Spleen (tissue), 11 donors: ENCODE measurements at regions not wholly inside any gene's neighbourhood (a gene's known extent, or its start where the extent isn't known, plus 50 kb on each side); places are given as distances from the start of the nearest gene placed in this dataset.

Experiments
- DNase-seq: peaks from one replicate; pipeline ENCODE4 v3.0.0-alpha.2; 2020
- H3K27ac ChIP-seq, 8 donors: fragments of 200-600 bp; sonication (generic) in 7 of 8; 1 replicate in 4 of 8; 2 replicates in 4 of 8; pipeline versions ENCODE4 v1.5.0 to v1.8.0; 2016 to 2021; ENCODE audit warnings: inconsistent platforms in 4 of 8, mild to moderate bottlenecking in 4 of 8, moderate library complexity in 1 of 8
- H3K27me3 ChIP-seq, 7 donors: fragments of 200-600 bp; sonication (generic) in 6 of 7; replicated peaks in 1 of 7; 1 replicate in 4 of 7; 2 replicates in 3 of 7; pipeline versions ENCODE4 v1.5.0 to v1.8.0; 2016 to 2021; ENCODE audit warnings: inconsistent platforms in 3 of 7, mild to moderate bottlenecking in 1 of 7
- H3K36me3 ChIP-seq, 6 donors: fragments of 200-600 bp; sonication (generic) in 5 of 6; 1 replicate in 4 of 6; 2 replicates in 2 of 6; pipeline versions ENCODE4 v1.5.0 to v1.8.0; 2016 to 2021; ENCODE audit warnings: inconsistent platforms in 2 of 6
- H3K4me1 ChIP-seq, 6 donors: fragments of 200-600 bp; sonication (generic) in 5 of 6; 1 replicate in 3 of 6; 2 replicates in 3 of 6; pipeline versions ENCODE4 v1.5.0 to v1.8.0; 2016 to 2021; ENCODE audit warnings: inconsistent platforms in 3 of 6
- H3K4me3 ChIP-seq, 8 donors: fragments of 200-600 bp; sonication (generic) in 7 of 8; 1 replicate in 4 of 8; 2 replicates in 4 of 8; pipeline versions ENCODE4 v1.5.0 to v1.8.0; 2016 to 2021; ENCODE audit warnings: inconsistent platforms in 4 of 8, mild to moderate bottlenecking in 4 of 8, moderate library complexity in 2 of 8
- H3K9me3 ChIP-seq, 8 donors: fragments of 200-600 bp; sonication (generic) in 7 of 8; 1 replicate in 4 of 8; 2 replicates in 4 of 8; pipeline versions ENCODE4 v1.5.0 to v1.8.0; 2016 to 2021; ENCODE audit warnings: inconsistent platforms in 4 of 8
- CTCF ChIP-seq, 11 experiments: fragments of 200-600 bp in 7 of 11; fragments of 450-650 bp in 4 of 11; sonication (generic) in 4 of 11; IDR thresholded peaks in 8 of 11; conservative IDR thresholded peaks in 3 of 11; 1 replicate in 7 of 11; 2 replicates in 4 of 11; pipeline versions ENCODE4 v1.4.0 to v1.8.0; 2016 to 2021; ENCODE audit warnings: antibody characterized with exemption in 11 of 11, inconsistent platforms in 4 of 11, mild to moderate bottlenecking in 1 of 11
- POLR2A ChIP-seq, 3 donors: fragments of 450-650 bp; IDR thresholded peaks; one replicate each; pipeline ENCODE4 v1.5.1; 2017; ENCODE audit warnings: antibody characterized with exemption in 3 of 3, mild to moderate bottlenecking in 1 of 3
- POLR2AphosphoS5 ChIP-seq, 3 donors: sonication (generic); formaldehyde crosslinking; IDR thresholded peaks; one replicate each; pipeline ENCODE4 v1.5.1; 2017; ENCODE audit warnings: antibody characterized with exemption in 3 of 3
- WGBS, 5 donors: extraction: QIAGEN DNeasy Blood & Tissue Kit in 3 of 5; methylation state at CpG; one replicate each; pipeline versions ENCODE4 v1.1.5 to v1.1.7; 2013 to 2018; 5-methylcytosine and 5-hydroxymethylcytosine counted together
- intact Hi-C: fragments of 100-400 bp; cut with DNase I; formaldehyde crosslinking; loops from one replicate; pipeline ENCODE4 v1.15.0; 2023; ENCODE audit warnings: low total_unique reads
- donor health status: healthy with polysubstance abuse.
- donor health status: DM: no; HTN: no; CAD: no; lungs with moderate emphysema.
- donor health status: DM: no; HTN: no; CAD: no.
- donor health status: Bipolar disorder and iron deficiency.
- donor health status: healthy.
- donor health status: DM: no; HTN: no; CAD: no.
- donor health status: DM: yes; HTN: yes; CAD: no.

GRCh38 chr16:13806671-13807070, 113.3 kb upstream of the ERCC4 start:
- intact Hi-C loops = no loop called here
- Histone ChIP-seq H3K36me3 (no peaks in the 10 kb centered on the region), H3K27me3 (peaks cover 0 to 10% (median 0%) of the 10 kb centered on the region in 7 donors), H3K4me1 (no peaks in the 10 kb centered on the region), H3K27ac (no peak overlapping the region), H3K4me3 (no peak overlapping the region), H3K9me3 (no peaks in the 10 kb centered on the region)
- DNase-seq = no peak
- TF ChIP-seq POLR2AphosphoS5 (IDR thresholded peaks at IDR 0.05) (no peak), CTCF (IDR thresholded peaks at IDR 0.05 in 8 of 11, conservative IDR thresholded peaks at IDR 0.05 in 3 of 11) (no peak), POLR2A (IDR thresholded peaks at IDR 0.05) (no peak)
- 67 to 82% (median 73%) methylated on average over 5 of the region's 5 CpGs for WGBS, 5 donors

DNA sequence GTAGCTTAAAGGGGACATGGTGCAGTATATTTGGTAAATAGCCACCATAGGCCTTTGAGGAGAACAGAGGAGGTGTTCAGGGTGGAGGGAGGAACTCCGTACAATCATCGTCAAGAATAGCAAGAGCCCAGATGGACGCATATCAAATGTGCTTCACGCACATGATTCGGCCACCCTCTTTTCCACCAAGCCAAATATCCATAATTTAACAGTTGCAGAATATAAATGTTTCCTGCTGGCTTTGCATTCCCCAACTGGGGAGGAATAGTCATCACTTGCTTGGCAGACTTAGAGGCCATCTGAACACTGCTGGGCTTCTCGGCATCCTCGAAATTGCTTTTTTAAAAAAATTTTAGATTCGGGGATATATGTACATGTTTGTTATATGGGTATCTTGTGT, 111.9 kb upstream of the ERCC4 start:
- intact Hi-C loops = no loop called here
- Histone ChIP-seq H3K36me3 (no peaks in the 10 kb centered on the region), H3K27ac (no peak overlapping the region), H3K4me3 (no peak overlapping the region), H3K9me3 (peaks cover 0 to under 1% (median 0%) of the 10 kb centered on the region in 8 donors), H3K4me1 (no peaks in the 10 kb centered on the region), H3K27me3 (peaks cover 0 to 10% (median 0%) of the 10 kb centered on the region in 7 donors)
- TF ChIP-seq POLR2AphosphoS5 (IDR thresholded peaks at IDR 0.05) = no peak
- no peak for TF ChIP-seq CTCF (IDR thresholded peaks at IDR 0.05 in 8 of 11, conservative IDR thresholded peaks at IDR 0.05 in 3 of 11)
- no peak for TF ChIP-seq POLR2A (IDR thresholded peaks at IDR 0.05)
- WGBS, 5 donors = 88 to 95% (median 94%) methylated on average over 8 of the region's 8 CpGs
- DNase-seq = no peak

DNA sequence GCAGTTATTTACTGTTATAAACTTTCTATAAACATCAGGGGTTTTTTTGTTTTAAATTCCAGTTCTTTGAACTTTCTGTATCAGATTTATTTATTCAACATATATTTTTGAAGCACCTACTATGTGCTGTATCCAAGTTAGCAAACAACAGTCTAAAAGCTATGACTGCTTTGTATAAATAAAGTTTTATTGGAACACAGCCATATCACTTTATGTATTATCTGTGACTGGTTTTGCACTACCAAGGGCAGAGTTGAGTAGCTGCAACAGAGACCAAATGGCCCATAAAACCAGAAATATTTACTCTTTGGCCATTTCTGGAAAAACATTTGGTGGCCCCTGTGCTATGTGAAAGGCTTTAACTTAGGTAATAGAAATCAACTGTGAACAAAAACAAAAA, 110.2 kb upstream of the ERCC4 start:
- no peak for TF ChIP-seq POLR2AphosphoS5 (IDR thresholded peaks at IDR 0.05)
- TF ChIP-seq CTCF (IDR thresholded peaks at IDR 0.05 in 8 of 11, conservative IDR thresholded peaks at IDR 0.05 in 3 of 11) = no peak
- no peak for TF ChIP-seq POLR2A (IDR thresholded peaks at IDR 0.05)
- DNase-seq = no peak
- no peaks in the 10 kb centered on the region for H3K4me1 ChIP-seq
- no peak overlapping the region for H3K4me3 ChIP-seq
- H3K9me3 ChIP-seq = peaks cover 0 to 10% (median 0%) of the 10 kb centered on the region in 8 donors
- intact Hi-C loops = no loop called here
- no peak overlapping the region for H3K27ac ChIP-seq
- no peaks in the 10 kb centered on the region for H3K36me3 ChIP-seq
- peaks cover 0 to 6% (median 0%) of the 10 kb centered on the region in 7 donors for H3K27me3 ChIP-seq

GRCh38 chr16:13811834-13812233, 108.1 kb upstream of the ERCC4 start:
- Histone ChIP-seq H3K36me3 (no peaks in the 10 kb centered on the region), H3K27ac (no peak overlapping the region), H3K9me3 (peaks cover 0 to 10% (median 0%) of the 10 kb centered on the region in 8 donors), H3K27me3 (peaks cover 0 to 6% (median 0%) of the 10 kb centered on the region in 7 donors), H3K4me1 (no peaks in the 10 kb centered on the region), H3K4me3 (no peak overlapping the region)
- intact Hi-C loops = no loop called here
- no peak for DNase-seq
- 67 to 84% (median 77%) methylated on average over 3 of the region's 3 CpGs for WGBS, 5 donors
- no peak for TF ChIP-seq POLR2AphosphoS5 (IDR thresholded peaks at IDR 0.05)
- TF ChIP-seq CTCF (IDR thresholded peaks at IDR 0.05 in 8 of 11, conservative IDR thresholded peaks at IDR 0.05 in 3 of 11) = no peak
- no peak for TF ChIP-seq POLR2A (IDR thresholded peaks at IDR 0.05)
